NCI-H1417 treated with DMSO at 0.1 percent for 48 hours (cell line): ENCODE measurements at regions not wholly inside any gene's neighbourhood (a gene's known extent, or its start where the extent isn't known, plus 50 kb on each side); places are given as distances from the start of the nearest gene placed in this dataset.
"Not testable (repeated sequence)": the region's sequence is repeated elsewhere in the genome, so short reads cannot be mapped to it uniquely, and the experiment has no call there.

Source experiments
- DNase-seq: peaks from one replicate; lab custom pipeline; 2025; lab: John Stamatoyannopoulos, UW

- no peak for DNase-seq
These were observed 464.5 kb upstream of the SLITRK5 start for GRCh38 chr13:87206708-87207107.

- DNase-seq, result no peak
These were observed 463.7 kb upstream of the SLITRK5 start for GRCh38 chr13:87207280-87208003.

GRCh38 chr13:87208636-87209035, 462.5 kb upstream of the SLITRK5 start:
- DNase-seq, result no peak

DNA sequence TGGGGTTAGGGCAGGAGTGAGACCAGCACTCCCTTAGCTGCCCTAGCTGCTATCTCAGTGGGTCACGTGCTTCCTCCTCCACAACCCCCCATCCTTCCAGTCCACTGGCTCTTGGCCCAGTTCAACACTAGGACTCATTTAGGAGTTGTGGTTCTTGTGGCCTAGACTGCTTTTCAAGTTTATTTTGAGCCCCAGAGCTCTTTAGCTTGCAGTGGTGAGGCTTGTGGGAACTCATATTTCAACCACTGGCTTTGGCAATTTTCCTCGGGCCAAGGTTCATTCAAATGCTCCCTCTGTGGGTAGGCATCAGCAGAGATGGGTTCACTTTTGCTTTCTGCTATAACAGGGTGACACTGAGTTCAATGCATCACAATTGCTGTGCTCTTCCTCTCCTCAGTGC, 436.2 kb upstream of the SLITRK5 start:
- DNase-seq, result no peak

GRCh38 chr13:87235621-87236020, 435.6 kb upstream of the SLITRK5 start:
- no peak for DNase-seq

- DNase-seq, result no peak
These were observed 426.8 kb upstream of the SLITRK5 start for GRCh38 chr13:87244256-87244890.

DNA sequence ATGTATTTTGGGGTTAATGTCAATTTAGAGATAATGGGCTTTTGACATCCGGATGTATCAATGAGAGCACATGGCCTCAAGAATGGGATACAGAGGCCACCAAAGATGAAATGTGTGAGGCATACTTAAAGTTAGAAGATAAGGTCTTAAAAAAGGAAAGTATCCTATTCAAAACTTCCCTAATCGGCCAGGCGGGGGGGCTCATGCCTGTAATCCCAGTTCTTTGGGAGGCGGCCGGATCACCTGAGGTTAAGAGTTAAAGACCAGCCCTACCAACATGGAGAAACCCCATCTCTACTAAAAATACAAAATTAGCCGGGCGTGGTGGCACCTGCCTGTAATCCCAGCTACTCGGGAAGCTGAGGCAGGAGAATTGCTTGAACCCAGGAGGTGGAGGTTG, 421.3 kb upstream of the SLITRK5 start:
- not testable (repeated sequence) for DNase-seq

GRCh38 chr13:87255394-87255793, 415.8 kb upstream of the SLITRK5 start:
- DNase-seq, result no peak

- DNase-seq, result no peak
These were observed 411.6 kb upstream of the SLITRK5 start for GRCh38 chr13:87259479-87260083.

DNA sequence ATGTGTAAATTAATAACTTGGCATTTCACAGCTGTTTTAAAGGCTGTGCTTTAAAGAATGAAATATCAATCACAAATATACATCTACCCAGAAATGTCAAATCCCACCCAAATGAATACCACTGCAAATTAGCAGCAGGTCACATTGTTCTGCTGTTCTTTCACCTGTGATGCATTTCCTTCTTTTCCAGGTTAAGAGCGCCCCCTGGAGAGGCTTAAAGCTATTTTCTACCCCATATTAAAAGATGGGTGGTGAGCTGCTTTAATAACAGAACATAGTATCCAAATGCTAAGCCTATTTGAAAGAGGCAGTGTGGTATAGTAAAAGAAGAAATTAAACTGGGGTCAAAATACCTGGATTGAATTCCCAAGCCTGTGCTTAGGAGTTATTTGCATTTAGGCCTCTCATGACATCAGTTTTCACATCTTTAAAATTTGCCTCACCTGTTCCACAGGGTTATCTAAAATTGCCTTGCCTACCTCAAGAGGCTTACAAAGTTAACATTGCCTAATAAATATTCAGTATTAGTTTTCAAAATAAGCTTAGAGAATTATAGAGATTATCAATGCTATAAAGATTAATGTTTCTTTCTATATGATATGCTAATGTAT, 396.9 kb upstream of the SLITRK5 start:
- DNase-seq, result peak; percentile 29

DNA sequence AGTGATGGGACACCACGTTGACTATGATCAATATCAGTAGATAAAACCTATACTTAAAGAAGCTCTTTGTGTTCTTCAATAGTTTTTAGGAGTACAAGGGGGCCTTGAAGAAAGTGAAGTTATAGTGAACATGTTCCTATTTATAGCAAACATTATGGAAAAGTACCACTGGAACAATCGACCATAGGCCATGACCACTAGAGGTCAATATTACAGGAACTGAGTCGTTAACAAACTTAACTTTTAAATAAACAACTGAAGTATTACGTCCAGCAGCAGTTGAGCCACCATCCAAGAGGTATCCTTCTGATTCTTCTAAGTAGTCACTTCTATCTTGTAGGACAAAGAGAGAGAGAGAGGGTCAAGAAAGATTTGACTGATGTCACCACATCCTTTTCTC, 391.0 kb upstream of the SLITRK5 start:
- no peak for DNase-seq

DNA sequence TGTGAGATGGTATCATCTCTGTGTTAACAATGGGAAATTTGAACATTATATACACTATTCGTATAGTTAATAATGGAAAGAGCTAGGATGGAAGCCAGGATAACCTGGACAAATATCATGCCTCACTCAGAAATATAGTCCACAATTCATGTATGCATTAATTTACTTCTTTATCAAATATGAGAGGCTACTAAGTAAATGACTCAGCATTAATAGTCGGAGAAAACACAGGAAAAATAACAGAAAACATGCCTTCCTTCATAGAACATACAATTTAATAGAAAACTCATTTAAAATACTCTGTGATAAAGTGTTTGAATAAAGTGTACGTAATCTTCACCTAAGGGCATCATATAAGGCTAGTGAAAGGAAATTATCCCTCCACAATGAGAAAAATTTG, 383.4 kb upstream of the SLITRK5 start:
- no peak for DNase-seq

- DNase-seq, result no peak
These were observed 375.5 kb upstream of the SLITRK5 start for GRCh38 chr13:87295636-87296035.

DNA sequence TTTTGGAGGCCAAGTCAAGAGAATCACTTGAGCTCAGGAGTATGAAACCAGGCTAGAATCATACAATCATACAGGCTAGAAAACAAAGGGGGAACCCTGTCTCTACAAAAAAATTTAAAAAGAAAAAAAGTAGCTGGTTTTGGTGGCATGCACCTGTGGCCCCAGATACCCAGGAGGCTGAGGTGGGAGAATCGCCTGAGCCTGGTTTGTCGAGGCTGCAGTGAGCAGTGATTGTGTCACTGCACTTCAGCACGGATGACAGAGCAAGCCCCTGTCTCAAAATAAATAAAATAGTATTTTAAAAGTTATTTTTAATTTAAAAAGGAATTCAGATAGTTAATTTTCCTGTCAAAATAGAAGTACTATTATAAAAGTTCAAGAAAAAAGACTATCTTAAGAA, 369.1 kb upstream of the SLITRK5 start:
- no peak for DNase-seq

DNA sequence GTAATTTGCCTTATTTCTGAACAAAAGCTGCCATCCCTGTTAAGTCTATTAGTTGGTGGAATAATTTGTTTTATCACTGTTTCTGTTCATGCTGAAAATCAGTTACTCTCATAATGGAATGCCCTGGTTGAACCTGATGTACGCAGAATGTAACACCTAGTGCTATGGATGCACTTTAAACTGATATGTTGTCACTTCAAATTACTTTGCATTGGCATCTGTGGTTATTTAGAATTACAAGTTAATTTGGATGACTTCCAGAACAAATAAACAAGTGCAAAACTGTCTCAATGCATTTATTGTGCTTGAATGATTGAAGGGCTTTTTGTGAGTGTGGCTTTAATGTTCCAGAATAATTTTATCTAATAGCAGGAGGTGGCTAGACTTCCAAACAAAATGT, 368.2 kb upstream of the SLITRK5 start:
- DNase-seq, result no peak

DNA sequence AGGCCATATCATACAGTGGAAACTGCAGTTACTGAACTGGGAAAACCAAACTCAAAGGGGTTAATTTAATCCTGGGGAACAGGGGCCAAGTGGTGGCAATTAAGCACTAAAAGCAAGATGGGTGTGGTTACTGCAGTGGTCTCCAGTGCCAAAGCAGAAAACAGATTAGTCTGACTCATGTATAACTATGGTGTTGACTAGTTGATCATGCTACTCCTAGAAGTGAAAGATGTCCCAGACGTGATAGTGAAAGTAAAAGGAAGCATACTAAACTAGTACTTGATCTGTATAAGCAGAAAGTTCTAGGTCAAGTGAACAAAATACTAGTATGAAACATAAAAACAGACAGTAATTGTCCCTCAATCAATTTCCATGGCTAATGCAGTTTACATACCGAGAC, 360.0 kb upstream of the SLITRK5 start:
- DNase-seq, result no peak

- DNase-seq, result no peak
These were observed 356.3 kb upstream of the SLITRK5 start for GRCh38 chr13:87314822-87315221.

GRCh38 chr13:87322386-87322785, 348.8 kb upstream of the SLITRK5 start:
- DNase-seq, result no peak

GRCh38 chr13:87324558-87324957, 346.6 kb upstream of the SLITRK5 start:
- DNase-seq, result no peak

DNA sequence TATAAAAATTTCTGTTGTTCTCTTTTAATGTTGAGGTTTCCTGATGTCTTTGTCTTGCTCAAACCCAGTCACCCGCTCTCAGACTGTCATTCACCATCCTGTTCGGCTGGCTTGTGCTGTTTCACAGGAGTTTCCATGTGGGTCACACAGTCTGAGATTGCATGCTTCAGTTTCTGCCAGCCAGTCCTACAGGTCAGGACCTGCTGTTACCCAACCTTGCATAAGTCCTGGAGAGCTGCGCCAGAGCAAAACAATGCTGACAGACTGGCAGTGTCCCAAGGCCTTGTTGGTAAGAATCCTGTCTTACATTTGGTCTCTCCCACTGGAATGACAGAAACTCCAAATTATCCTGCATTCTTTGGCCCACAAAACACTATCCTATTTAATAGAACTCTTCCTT, 340.0 kb upstream of the SLITRK5 start:
- no peak for DNase-seq

DNA sequence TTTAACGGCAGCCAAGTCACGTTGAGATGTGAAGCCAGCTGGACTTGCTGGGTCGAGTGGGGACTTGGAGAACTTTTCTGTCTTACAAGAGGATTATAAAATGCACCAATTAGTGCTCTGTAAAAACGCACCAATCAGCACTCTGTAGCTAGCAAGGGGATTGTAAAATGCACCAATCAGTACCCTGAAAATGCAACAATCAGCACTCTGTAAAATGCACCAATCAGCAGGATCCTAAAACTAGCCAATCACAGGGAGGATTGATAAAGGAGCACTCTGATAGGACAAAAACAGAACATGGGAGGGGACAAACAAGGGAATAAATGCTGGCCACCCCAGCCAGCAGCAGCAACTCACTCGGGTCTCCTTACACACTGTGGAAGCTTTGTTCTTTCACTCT, 337.6 kb upstream of the SLITRK5 start:
- DNase-seq, result no peak

GRCh38 chr13:87334176-87334575, 337.0 kb upstream of the SLITRK5 start:
- DNase-seq, result no peak

DNA sequence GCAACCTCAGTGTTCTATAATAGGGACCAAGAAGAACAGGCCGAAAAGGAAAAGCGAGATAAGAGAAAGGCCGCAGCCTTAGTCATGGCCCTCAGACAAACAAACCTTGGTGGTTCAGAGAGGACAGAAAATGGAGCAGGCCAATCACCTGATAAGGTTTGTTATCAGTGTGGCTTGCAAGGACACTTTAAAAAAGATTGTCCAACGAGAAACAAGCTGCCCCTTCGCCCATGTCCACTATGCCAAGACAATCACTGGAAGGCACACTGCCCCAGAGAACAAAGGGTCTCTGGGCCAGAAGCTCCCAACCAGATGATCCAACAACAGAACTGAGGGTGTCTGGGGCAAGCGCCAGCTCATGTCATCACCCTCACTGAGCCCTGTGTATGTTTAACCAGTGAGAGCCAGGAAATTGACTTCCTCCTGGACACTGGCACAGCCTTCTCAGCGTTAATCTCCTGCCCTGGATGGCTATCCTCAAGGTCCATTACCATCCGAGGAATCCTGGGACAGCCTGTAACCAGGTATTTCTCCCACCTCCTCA, 334.8 kb upstream of the SLITRK5 start:
- not testable (repeated sequence) for DNase-seq
